NCI-H1105 treated with DMSO at 0.1 percent for 48 hours (cell line): ENCODE measurements at regions not wholly inside any gene's neighbourhood (a gene's known extent, or its start where the extent isn't known, plus 50 kb on each side); places are given as distances from the start of the nearest gene placed in this dataset.
A peak's percentile ranks its signal among the peaks of the same experiment; 100 is the strongest.
"Not testable (repeated sequence)": the region's sequence is repeated elsewhere in the genome, so short reads cannot be mapped to it uniquely, and the experiment has no call there.

ENCODE experiments used
- DNase-seq: peaks from one replicate; lab custom pipeline; 2025; lab: John Stamatoyannopoulos, UW

- DNase-seq, result peak; percentile 10
These were observed 470.9 kb upstream of the CCDC196 start for GRCh38 chr14:66015071-66015780.

GRCh38 chr14:66017927-66018326 is 468.2 kb upstream of the CCDC196 start:
- DNase-seq, result no peak

- peak; percentile 91 for DNase-seq
These were observed 463.6 kb upstream of the CCDC196 start for GRCh38 chr14:66022526-66022925.

- no peak for DNase-seq
These were observed 460.4 kb upstream of the CCDC196 start for GRCh38 chr14:66025779-66026178.

GRCh38 chr14:66031981-66032380 is 454.2 kb upstream of the CCDC196 start:
- DNase-seq, result not testable (repeated sequence)

GRCh38 chr14:66032800-66033199 is 453.4 kb upstream of the CCDC196 start:
- DNase-seq, result no peak

GRCh38 chr14:66036547-66036946 is 449.6 kb upstream of the CCDC196 start:
- no peak for DNase-seq

GRCh38 chr14:66037361-66037760 is 448.8 kb upstream of the CCDC196 start:
- DNase-seq, result no peak

- no peak for DNase-seq
These were observed 448.0 kb upstream of the CCDC196 start for GRCh38 chr14:66038212-66038611.

- no peak for DNase-seq
These were observed 447.6 kb upstream of the CCDC196 start for GRCh38 chr14:66038618-66039017.

GRCh38 chr14:66039495-66039894 is 446.7 kb upstream of the CCDC196 start:
- no peak for DNase-seq

GRCh38 chr14:66041582-66041981 is 444.6 kb upstream of the CCDC196 start:
- no peak for DNase-seq

- DNase-seq, result no peak
These were observed 442.2 kb upstream of the CCDC196 start for GRCh38 chr14:66043921-66044320.

GRCh38 chr14:66045572-66046021 is 440.6 kb upstream of the CCDC196 start:
- no peak for DNase-seq

GRCh38 chr14:66046035-66046434 is 440.1 kb upstream of the CCDC196 start:
- no peak for DNase-seq

- DNase-seq, result no peak
These were observed 439.6 kb upstream of the CCDC196 start for GRCh38 chr14:66046591-66046990.

GRCh38 chr14:66056268-66056907 is 429.8 kb upstream of the CCDC196 start:
- DNase-seq, result no peak

- no peak for DNase-seq
These were observed 429.1 kb upstream of the CCDC196 start for GRCh38 chr14:66056926-66057552.

GRCh38 chr14:66065188-66065587 is 421.0 kb upstream of the CCDC196 start:
- no peak for DNase-seq

GRCh38 chr14:66066981-66067776 is 419.0 kb upstream of the CCDC196 start:
- DNase-seq, result no peak

GRCh38 chr14:66069036-66069435 is 417.1 kb upstream of the CCDC196 start:
- DNase-seq, result no peak

- no peak for DNase-seq
These were observed 416.2 kb upstream of the CCDC196 start for GRCh38 chr14:66069830-66070541.
